HG03469 (cell line): ENCODE measurements at regions not wholly inside any gene's neighbourhood (a gene's known extent, or its start where the extent isn't known, plus 50 kb on each side); places are given as distances from the start of the nearest gene placed in this dataset.
"Not testable (repeated sequence)": the region's sequence is repeated elsewhere in the genome, so short reads cannot be mapped to it uniquely, and the experiment has no call there.

ENCODE experiments used
- ATAC-seq: cut with Tn5 transposase; IDR thresholded peaks from one replicate; pipeline ENCODE4 v1.9.1; 2021; ENCODE audit warnings: mild to moderate bottlenecking, moderate library complexity, moderate number of reproducible peaks; ENCODE audit not compliant: unreplicated experiment

DNA sequence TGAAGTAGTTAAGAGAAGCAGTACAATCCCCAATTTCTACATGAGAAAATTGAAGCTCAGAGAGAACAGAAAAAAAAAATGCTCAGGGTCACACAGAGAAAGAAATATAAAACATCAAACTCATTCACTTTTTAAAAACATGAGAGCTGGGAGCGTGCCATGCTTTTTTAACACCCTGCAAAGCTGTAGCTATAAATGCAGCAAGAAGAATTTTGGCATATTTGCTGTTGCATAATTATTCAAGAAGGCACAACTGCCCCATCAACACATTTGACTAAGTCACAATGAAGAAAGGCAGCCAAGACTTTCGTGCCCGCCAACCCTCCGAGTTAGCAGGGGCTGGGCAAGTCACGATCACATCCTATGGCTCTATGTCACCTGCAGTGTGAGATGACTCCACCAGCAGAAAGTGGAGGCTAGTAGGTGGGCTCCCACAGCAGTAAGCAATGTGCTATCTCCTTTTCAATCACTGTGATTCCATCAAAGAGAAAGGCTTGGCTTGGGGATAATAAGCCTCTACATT is 214.8 kb downstream of the DHX15 start:
- no peak for ATAC-seq

DNA sequence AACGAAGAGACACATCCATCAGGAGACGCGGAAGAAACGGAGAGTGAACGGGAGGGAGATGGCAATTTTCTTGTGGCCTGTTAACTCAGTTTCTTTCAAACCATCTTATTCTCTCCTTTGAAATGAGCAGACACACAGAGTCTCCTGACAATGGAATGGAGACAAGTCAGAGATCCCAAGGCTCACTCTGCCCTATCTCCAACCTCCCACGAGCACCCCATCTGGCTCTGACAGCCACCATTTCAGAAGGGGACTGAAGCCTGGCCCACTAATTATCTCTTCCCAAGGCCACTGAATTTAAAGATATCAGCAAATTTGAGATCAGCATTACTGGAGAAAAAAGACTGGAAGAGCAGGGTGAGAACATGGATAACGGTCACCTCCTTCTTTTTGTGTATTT is 215.6 kb downstream of the DHX15 start:
- no peak for ATAC-seq

DNA sequence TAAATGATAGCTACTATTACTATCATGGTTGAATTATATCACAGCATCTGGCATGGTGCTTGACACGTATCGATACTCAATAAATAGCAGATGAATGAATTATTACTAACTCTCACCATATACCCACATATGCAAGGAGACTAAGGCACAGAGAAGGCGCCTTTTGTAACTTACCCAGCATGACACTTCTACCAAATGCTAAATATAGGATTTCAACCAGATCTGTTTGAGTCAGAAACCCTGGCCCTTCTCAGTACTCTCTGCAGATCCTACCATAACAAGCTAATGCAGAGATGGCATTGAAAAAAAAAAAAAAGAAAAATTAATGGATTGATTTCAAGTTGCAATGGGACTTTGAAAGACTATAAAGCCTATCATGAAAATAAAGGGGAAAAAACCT is 219.5 kb downstream of the DHX15 start:
- ATAC-seq, result no peak

DNA sequence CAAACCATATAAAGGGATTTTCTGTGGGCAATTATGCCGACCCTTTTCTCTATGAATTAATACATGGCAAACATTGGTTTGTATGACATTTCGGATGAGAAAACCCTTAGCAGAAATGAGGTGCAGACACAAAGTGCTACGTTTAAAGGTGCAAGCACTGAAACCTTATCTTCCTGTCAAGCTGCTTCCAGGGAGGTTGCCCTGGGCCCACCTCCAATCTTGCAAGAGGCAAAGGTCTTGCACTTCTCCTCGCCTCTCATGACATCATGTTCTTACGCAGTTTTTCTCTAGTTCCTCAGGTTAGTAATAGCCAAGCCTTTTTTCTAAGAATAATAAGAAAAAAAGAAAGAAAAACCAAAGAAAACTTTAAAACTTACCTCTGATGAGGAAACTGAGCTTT is 220.1 kb downstream of the DHX15 start:
- ATAC-seq, result no peak

DNA sequence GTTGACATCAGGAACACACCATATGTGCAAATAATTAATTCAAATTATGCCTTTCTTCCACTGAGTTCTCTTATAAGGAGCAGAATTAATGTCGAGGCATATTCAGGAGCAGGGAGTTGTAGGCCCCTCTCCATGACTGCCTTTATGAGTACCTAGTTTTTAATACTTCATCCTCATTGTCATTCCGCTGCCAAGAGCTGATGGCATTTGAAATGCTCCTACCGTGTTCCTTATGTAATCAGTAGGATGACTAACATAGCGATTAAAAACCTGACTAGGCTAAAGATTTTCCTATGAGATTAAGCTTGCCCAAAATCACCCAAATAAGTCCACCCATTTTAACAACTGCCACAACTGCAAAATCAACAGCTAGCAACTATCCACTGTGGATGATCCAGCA is 220.6 kb downstream of the DHX15 start:
- ATAC-seq, result no peak

DNA sequence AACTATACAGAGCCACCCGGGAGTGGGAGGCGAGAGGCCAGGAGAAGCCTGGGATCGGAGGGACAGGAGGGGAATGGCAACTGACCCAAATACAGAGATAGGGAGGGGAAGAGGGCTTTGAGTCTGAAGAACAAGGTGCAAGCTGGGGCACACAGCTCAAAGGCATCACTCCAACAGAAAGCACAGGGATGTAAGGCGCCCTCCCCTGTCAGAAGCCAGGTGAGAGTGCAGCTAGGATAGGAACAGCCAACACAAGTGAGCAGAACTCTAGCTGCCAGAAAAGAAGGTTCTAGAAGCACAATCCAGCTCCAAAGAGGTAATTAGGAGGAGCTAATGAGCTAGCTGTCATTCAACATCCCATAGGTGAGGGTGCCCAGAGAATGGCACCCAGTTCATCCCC is 232.2 kb downstream of the DHX15 start:
- no peak for ATAC-seq

DNA sequence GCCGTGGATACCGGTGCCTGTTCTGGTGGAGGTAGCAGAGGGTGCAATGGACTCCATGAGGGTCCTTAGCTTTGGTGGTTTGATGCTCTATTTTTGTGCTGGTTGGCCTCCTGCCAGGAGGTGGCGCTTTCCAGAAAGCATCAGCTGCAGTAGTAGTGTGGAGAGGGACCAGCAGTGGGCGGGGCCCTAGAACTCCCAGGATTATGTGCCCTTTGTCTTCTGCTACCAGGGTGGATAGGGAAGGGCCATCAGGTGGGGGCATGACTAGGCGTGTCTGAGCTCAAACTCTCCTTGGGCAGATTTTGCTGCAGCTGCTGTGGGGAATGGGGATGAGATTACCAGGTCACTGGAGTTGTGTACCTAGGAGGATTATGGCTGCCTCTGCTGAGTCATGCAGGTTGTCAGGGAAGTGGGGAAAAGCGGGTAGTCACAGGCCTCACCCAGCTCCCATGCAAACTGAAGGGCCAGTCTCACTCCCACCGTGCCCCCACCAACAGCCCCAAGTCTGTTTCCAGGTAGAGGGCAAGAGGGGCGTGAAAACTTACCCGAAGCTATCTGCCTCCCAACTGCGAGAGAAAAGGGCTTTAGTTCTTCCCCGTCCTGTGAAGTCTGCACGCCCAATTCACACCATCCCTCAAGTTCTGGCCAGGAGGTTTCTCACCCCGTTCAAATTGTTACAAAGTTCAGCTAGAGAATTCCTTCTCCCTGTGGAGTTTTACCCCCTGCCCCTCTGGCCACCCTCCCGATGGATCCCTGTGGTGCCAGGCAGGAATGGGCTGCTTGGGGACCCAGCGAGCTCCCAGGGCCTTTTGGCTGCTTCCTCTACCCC is 235.0 kb downstream of the DHX15 start:
- not testable (repeated sequence) for ATAC-seq

DNA sequence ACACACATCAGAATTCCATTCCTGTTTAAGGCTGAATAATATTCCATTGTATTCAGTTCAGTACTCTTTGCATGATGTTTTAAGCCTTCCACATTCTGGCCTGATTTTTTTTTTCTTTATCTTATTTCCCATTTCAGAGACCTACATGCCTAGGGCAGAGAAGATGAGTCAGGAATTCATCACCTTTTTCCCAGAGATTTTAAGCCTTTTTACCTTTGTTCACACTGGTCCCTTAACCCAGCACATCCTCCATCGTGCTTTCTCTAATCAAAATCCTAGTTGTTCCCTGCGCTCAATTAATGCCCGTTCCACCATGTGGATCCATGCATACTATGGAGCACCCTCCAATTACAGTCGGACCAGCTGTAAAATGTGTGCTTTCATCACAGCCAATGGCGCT is 245.1 kb downstream of the DHX15 start:
- ATAC-seq, result no peak

DNA sequence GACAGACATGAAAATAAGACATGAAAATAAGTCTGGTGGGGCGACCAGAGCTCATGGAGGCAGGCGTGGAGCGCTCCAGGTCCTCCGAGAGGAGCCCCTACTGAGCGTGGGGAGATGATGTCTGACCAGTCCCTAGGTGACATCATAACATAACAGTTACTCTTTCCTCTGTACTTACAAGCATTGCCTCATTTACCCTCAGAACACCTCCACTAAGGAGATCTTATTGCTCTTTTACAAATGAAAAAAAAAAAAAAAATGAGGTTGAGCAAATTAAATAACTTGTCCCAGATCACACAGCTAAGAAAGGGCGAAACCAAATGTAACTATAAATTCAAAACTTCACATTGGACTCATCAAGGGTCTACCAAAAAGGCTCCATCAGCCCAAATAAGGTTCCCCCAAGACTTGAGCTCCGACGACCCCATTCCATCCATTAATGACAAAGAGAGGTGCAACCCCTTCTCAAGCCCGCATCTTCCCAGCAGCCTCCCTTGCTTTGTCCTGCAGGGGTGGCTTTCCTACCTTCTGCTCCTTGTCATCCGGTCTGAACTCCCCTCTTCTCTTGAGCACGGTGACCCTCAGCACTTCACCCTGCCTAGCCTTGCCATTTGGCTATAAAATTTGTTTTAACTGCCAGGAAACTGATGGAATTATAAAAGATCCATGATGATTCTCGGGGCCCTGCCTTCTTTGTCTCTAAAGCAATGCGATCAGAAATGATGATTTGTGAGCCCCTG is 246.7 kb downstream of the DHX15 start:
- ATAC-seq, result no peak

DNA sequence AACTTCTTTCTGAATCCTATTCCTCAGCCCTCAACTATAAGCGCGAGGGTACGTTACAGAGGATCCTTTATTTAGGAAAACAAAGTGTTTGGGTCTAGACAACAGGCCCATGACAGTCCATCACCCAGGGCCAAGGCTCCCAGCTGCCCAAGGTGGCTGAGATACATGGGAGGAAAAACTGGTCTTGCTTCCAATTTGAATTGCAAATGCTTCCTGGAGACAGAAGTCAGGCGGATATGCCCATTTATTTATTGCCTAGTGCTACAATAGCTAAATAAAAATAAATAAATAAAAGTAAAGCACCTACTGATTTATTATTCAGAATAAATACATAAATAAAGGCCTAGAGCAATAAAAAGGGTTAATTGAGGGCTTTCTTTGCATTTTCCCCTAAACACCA is 248.7 kb downstream of the DHX15 start:
- no peak for ATAC-seq

DNA sequence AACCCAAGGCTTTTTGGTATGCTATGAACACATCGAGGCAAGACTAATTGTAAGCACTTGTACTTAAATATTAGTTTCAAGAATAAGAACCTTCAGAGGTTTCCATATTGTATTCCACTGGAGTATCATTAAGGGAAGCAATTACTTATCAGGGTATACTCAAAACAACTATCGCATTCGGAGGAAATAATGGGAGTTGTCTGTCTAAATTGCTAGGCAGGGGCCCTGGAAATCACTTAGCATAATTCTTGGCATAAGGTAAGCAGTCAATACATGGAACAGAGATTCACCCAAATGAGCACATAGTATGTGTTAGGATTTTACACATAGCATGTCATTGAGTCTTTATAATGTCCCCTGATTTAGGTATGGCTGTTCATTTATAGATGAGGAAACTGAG is 249.4 kb downstream of the DHX15 start:
- no peak for ATAC-seq

DNA sequence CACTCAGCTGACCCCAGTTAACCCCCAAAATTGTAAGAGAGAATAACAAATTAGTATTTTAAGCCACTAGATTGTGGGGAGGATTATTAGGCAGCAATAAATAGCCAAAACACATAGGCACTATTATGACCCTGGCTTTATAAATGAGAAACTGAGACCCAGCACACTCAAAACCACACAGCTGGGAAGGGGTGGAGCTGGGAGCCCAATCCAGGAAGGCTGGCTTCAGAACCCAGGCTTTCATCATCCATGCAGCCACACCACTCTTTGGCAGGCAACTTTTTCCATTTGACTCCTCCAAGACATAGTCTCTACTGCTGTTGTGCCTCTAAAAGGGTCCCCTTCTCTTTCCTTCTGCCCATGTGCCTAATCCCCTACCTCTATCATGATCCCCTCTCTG is 253.8 kb downstream of the DHX15 start:
- no peak for ATAC-seq

DNA sequence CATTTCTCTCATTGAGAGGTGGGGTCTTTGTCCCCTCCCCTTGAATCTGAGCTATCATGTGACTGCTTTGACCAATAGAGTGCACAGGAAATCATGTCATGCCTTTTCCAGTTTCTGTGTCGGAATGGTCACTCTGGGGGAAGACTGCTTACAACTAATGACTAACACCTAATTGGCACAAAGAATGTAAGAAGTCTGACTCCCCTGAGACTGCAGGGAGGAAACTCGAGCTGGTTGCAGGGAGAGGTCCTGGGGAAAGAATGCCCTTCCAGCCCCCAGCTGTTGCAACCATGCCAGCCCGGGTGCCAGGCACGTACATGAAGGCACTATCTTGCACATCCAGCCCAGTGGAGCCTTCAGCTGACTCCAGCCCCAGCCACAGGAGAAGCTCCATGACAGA is 254.2 kb downstream of the DHX15 start:
- no peak for ATAC-seq

DNA sequence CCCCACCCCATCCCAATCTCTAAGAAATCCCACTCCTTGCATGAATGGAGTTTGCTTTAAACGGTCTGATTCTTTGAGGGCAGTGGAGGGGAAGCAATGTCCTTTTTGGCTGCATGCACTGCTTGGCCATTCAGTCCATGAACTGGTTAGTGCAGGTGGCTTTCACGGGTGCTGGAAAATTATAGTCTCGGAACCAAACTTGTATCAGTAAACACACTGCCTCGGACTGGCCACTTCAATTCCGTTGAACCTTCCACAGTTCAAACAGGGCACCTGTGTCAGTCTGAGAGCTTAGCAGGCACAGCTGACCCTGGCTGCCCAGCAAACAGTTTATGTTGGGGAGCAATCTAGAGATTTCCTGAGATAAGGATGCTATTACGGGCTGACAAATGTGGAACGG is 255.6 kb downstream of the DHX15 start:
- no peak for ATAC-seq

DNA sequence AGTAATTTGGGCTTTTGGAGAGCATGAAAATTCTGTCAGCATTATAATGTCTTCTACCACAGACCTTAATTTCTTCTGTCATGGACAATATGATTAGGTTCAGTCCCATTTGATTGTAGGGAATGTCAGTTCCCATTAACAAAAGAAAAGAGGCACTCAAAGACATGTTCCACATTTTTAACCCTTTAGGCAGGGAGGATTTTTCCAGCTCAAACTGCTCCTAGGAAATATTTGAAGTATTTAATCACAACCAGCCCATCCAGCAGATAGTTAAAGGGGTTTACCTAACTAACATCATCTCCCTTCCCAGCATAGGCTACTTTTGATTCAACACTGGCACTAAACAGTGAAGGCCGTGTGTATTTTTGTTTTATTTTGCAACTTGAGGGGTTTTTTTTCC is 256.0 kb downstream of the DHX15 start:
- ATAC-seq, result no peak

DNA sequence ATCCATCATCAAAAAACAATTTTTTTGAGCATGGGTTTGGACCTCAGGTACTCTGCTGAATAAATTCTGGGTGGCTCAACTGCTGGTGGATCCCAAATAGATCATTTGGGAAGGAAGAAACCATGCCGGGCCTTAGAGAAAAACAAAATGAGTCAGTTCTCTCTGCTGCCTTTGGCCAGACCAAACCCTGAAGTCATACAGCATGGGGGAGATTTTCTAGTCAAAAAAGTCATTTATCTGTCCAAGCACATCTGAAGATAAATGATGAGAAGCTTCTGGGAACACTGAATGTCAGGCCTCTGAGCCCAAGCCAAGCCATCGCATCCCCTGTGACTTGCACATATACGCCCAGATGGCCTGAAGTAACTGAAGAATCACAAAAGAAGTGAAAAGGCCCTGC is 261.4 kb downstream of the DHX15 start:
- ATAC-seq, result no peak

DNA sequence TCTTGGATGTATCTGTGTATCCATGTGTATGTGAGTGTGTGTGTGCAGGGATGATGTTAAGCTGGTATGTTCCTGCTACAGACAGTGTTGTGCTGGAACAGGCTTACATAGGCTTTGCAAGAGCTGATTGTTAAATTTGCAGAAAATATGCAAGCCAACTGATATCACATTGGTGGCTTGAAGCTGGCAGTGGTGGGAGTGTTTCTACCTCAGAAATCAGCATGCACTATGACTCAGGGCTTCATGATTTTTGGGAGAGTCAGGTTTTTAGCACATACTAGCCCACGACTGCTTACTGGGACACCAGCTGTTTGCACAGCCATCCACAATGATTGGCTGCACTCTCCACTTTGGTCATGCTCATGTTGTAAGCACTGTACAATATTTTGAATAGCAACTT is 261.8 kb downstream of the DHX15 start:
- ATAC-seq, result no peak

DNA sequence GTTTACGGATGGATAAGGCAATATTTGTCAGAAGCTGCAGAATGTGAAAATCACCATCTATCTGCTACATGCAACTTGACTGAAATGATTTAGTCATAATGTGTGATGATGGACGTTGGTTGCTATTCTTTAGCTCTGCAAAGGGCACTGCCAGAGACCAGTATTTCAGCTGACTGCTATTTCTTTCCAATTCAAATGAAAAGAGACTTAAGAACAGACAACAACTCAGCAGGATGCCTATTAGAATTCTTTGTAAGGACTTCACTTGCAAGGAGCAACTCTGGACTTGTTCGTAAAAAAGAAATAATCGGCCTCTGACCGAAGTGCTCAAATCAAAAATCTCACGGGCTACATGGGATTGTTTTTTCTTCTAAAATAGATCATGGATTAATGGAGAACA is 262.7 kb downstream of the DHX15 start:
- no peak for ATAC-seq

DNA sequence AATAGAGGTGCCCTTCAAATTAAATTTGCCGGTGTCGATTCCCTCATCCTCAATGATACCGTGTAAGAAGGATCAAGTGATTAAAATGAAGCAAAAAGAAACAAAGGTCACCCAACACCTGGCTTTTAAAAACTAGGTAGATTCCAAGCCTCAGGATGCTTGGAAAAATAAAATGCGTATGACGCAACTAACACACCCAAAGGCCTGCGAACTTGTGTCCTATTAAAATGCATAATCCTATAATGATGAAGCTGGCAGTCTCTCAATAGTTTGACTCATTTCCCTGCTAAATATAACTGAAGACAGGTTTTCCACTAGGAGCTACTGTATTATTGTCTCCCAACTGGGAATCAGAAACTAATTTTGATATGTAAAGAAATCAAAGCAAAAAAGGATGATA is 263.2 kb downstream of the DHX15 start:
- no peak for ATAC-seq

DNA sequence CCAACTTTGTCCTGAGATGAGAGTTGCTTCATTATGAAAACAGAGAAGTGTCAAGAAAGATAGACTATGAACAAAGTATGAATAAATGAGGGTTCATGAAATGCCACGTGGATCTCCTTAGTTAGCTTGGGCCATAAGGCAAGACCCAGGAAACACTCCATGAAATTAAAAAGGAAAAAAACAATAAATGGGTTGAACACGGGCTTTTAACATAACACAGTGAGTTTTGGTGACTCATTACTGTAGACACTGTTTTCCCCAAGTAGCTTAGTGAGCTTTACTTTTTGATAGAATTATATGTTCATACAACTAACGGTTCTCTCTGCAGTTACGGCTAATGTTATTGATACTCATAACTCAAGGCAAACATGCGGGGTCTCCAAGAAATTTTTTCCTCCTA is 265.0 kb downstream of the DHX15 start:
- ATAC-seq, result no peak

DNA sequence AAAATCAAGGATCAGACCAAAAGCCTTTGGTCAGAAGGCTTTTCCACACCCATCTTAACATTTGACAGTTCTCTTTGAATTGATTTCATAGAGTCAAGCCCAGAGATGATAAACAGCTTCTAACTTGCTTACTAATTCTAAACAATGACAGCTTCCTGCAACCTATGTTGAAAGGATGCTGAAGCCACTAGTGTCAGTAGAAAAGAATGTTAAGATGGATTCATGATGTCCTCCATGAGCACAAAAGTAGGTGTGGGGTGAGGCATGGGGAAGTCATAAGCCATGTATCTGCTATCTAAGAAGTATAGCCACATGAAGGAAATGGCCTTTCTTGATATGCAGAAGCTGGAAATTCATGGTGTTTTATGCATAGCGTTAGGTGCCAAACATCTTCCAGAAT is 269.3 kb downstream of the DHX15 start:
- ATAC-seq, result no peak

DNA sequence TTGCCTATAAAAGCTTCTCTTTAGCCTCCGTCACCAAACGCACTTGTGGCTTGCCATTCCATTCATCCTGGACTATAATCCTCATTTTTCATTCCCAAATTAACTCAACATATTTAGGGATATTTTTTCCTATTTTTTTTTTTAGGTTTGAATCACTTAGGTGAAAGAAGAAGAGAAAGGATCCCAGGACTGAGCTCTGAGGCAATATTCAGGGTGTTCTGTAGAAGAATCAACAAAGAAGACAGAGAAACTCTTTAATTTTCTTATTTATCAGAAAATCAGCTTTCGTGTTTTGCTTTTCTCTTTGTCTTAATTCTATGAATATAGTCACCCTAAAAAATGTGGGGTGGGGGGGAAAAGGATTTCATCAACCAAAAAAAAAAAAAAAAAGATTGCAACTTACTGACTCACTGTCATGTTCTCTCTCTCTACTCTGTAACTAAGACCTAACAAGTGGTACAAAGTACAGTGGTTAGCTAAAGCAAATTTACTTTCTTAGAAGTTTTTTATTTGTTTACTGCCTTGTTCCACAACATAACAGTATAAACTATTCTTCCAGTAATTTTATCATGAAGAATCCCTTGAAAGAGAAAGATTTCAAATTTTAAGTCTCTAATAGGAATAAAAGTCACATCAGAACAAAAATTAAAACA is 272.0 kb downstream of the DHX15 start:
- no peak for ATAC-seq
